Smooth muscle cell (in vitro differentiated cells): ENCODE measurements at regions not wholly inside any gene's neighbourhood (a gene's known extent, or its start where the extent isn't known, plus 50 kb on each side); places are given as distances from the start of the nearest gene placed in this dataset.

Experiments used
- DNase-seq: peaks from one replicate; lab custom pipeline; 2025; ENCODE audit not compliant: unreplicated experiment; lab: John Stamatoyannopoulos, UW
- H2AFZ ChIP-seq: fragments of 200-600 bp; sonication (generic); 2 replicates; pipeline ENCODE4 v1.6.0; 2016; ENCODE audit warnings: antibody characterized with exemption, low read depth, mild to moderate bottlenecking
- H3F3A ChIP-seq: fragments of 200-600 bp; sonication (generic); 2 replicates; pipeline ENCODE4 v1.6.0; 2017; ENCODE audit warnings: antibody characterized with exemption, low read depth
- H3K27ac ChIP-seq: fragments of 200-600 bp; sonication (generic); 2 replicates; pipeline ENCODE4 v1.5.1; 2016; ENCODE audit warnings: low read depth, mild to moderate bottlenecking
- H3K27me3 ChIP-seq: fragments of 200-600 bp; sonication (generic); 2 replicates; pipeline ENCODE4 v1.6.1; 2016; ENCODE audit warnings: low read depth, mild to moderate bottlenecking
- H3K36me3 ChIP-seq: fragments of 200-600 bp; sonication (generic); 2 replicates; pipeline ENCODE4 v1.5.1; 2016; ENCODE audit warnings: low read depth
- H3K4me1 ChIP-seq: fragments of 200-600 bp; sonication (generic); 2 replicates; pipeline ENCODE4 v1.5.1; 2016; ENCODE audit warnings: low read depth
- H3K4me2 ChIP-seq: fragments of 200-600 bp; sonication (generic); 2 replicates; pipeline ENCODE4 v1.6.0; 2016; ENCODE audit warnings: mild to moderate bottlenecking
- H3K4me3 ChIP-seq: fragments of 200-600 bp; sonication (generic); 2 replicates; pipeline ENCODE4 v1.5.1; 2016; ENCODE audit warnings: mild to moderate bottlenecking
- H3K79me2 ChIP-seq: fragments of 200-600 bp; sonication (generic); 2 replicates; pipeline ENCODE4 v1.6.0; 2016; ENCODE audit warnings: low read depth, mild to moderate bottlenecking
- H3K9ac ChIP-seq: fragments of 200-600 bp; sonication (generic); 2 replicates; pipeline ENCODE4 v1.6.0; 2016; ENCODE audit warnings: low read depth
- H3K9me3 ChIP-seq: fragments of 200-600 bp; sonication (generic); replicated peaks from 2 replicates; pipeline ENCODE4 v1.5.1; 2016; ENCODE audit warnings: low read depth
- H4K20me1 ChIP-seq: fragments of 200-600 bp; sonication (generic); 2 replicates; pipeline ENCODE4 v1.6.0; 2016; ENCODE audit warnings: low read depth
- CTCF ChIP-seq: fragments of 200-600 bp; sonication (generic); IDR thresholded peaks from 2 replicates; pipeline ENCODE4 v1.5.1; 2017; ENCODE audit warnings: borderline replicate concordance, mild to moderate bottlenecking, antibody characterized with exemption; ENCODE audit not compliant: insufficient read depth, poor library complexity, severe bottlenecking
- WGBS: methylation state at CpG from one replicate; pipeline ENCODE4 v1.1.7; 2016; ENCODE audit warnings: low lambda C conversion rate; 5-methylcytosine and 5-hydroxymethylcytosine counted together

- Histone ChIP-seq H3K4me2 (no peak overlapping the region), H3F3A (no peaks in the 10 kb centered on the region), H4K20me1 (no peaks in the 10 kb centered on the region), H3K79me2 (no peaks in the 10 kb centered on the region), H3K27ac (no peak overlapping the region), H3K27me3 (no peaks in the 10 kb centered on the region), H3K4me3 (no peak overlapping the region), H3K9ac (no peak overlapping the region), H2AFZ (no peak overlapping the region), H3K4me1 (no peaks in the 10 kb centered on the region), H3K9me3 (no peaks in the 10 kb centered on the region), H3K36me3 (no peaks in the 10 kb centered on the region)
- TF ChIP-seq CTCF: no peak
- DNase-seq: no peak
- WGBS: 61% methylated on average over 7 of the region's 7 CpGs
Measured at GRCh38 chr3:8112587-8112986, 389.0 kb upstream of the LMCD1 start.

- no peak for TF ChIP-seq CTCF
- Histone ChIP-seq H3K27ac (no peak overlapping the region), H3F3A (no peaks in the 10 kb centered on the region), H3K9me3 (no peaks in the 10 kb centered on the region), H3K79me2 (no peaks in the 10 kb centered on the region), H3K4me3 (no peak overlapping the region), H3K27me3 (no peaks in the 10 kb centered on the region), H3K4me1 (no peaks in the 10 kb centered on the region), H4K20me1 (no peaks in the 10 kb centered on the region), H3K4me2 (no peak overlapping the region), H3K36me3 (no peaks in the 10 kb centered on the region), H2AFZ (no peak overlapping the region), H3K9ac (no peak overlapping the region)
- DNase-seq: no peak
- 65% methylated on average over 6 of the region's 6 CpGs for WGBS
Measured at GRCh38 chr3:8113626-8114025, 388.0 kb upstream of the LMCD1 start.

GRCh38 chr3:8128686-8129085 is 372.9 kb upstream of the LMCD1 start:
- TF ChIP-seq CTCF: no peak
- Histone ChIP-seq H3K9me3 (no peaks in the 10 kb centered on the region), H3K27me3 (no peaks in the 10 kb centered on the region), H3K79me2 (no peaks in the 10 kb centered on the region), H3F3A (no peaks in the 10 kb centered on the region), H3K27ac (no peak overlapping the region), H3K4me1 (no peaks in the 10 kb centered on the region), H3K4me2 (no peak overlapping the region), H3K36me3 (no peaks in the 10 kb centered on the region), H3K4me3 (no peak overlapping the region), H2AFZ (no peak overlapping the region), H4K20me1 (no peaks in the 10 kb centered on the region), H3K9ac (no peak overlapping the region)
- WGBS: 50% methylated on average over 2 of the region's 2 CpGs
- DNase-seq: no peak

- no peak for DNase-seq
- no peaks in the 10 kb centered on the region for H3K4me1 ChIP-seq
- no peaks in the 10 kb centered on the region for H3K79me2 ChIP-seq
- no peak overlapping the region for H3K4me3 ChIP-seq
- no peak overlapping the region for H3K4me2 ChIP-seq
- no peaks in the 10 kb centered on the region for H3K36me3 ChIP-seq
- H4K20me1 ChIP-seq: no peaks in the 10 kb centered on the region
- H3F3A ChIP-seq: no peaks in the 10 kb centered on the region
- no peak overlapping the region for H3K27ac ChIP-seq
- H2AFZ ChIP-seq: no peak overlapping the region
- TF ChIP-seq CTCF: no peak
- no peak overlapping the region for H3K9ac ChIP-seq
- H3K9me3 ChIP-seq: no peaks in the 10 kb centered on the region
- no peaks in the 10 kb centered on the region for H3K27me3 ChIP-seq
- WGBS: 57% methylated on average over 3 of the region's 3 CpGs
Measured at GRCh38 chr3:8136553-8136952, 365.1 kb upstream of the LMCD1 start.
